ENCODE measurements at regions not wholly inside any gene's neighbourhood (a gene's known extent, or its start where the extent isn't known, plus 50 kb on each side); places are given as distances from the start of the nearest gene placed in this dataset.

- no peak for TF ChIP-seq CTCF (tag by site-specific recombination; IDR thresholded peaks at IDR 0.05)
- no peak for TF ChIP-seq PATZ1 (tag by site-specific recombination; IDR thresholded peaks at IDR 0.05)
- no peak for TF ChIP-seq ZNF704 (tag by site-specific recombination; IDR thresholded peaks at IDR 0.05)
- no peak for TF ChIP-seq REST (tag by site-specific recombination; IDR thresholded peaks at IDR 0.05)
- no peak for TF ChIP-seq ZBTB7A (tag by site-specific recombination; IDR thresholded peaks at IDR 0.05; ENCODE audit: low read depth)
- TF ChIP-seq ZNF658 (tag by site-specific recombination; IDR thresholded peaks at IDR 0.05) = no peak
- no peak for TF ChIP-seq ZNF24 (tag by site-specific recombination; IDR thresholded peaks at IDR 0.05)
- TF ChIP-seq INSM2 (tag by site-specific recombination; IDR thresholded peaks at IDR 0.05) = no peak
- TF ChIP-seq YY1 (tag by site-specific recombination; IDR thresholded peaks at IDR 0.05) = no peak
- no peak for TF ChIP-seq ZNF404 (tag by site-specific recombination; IDR thresholded peaks at IDR 0.05)
- no peak for TF ChIP-seq BCL11A (tag by site-specific recombination; IDR thresholded peaks at IDR 0.05; ENCODE audit: low read depth)
- no peak for TF ChIP-seq PBX3 (CRISPR knock-in tag; IDR thresholded peaks at IDR 0.05)
These were observed 591.0 kb upstream of the PFKP start for GRCh38 chr10:2476218-2476811.
